OCI-LY7 (cell line): ENCODE measurements at regions not wholly inside any gene's neighbourhood (a gene's known extent, or its start where the extent isn't known, plus 50 kb on each side); places are given as distances from the start of the nearest gene placed in this dataset.

Source experiments
- EZH2phosphoT487 ChIP-seq: fragments of 200-600 bp; sonication (generic); IDR thresholded peaks from 2 replicates; pipeline ENCODE4 v1.6.1; 2018; ENCODE audit warnings: low read depth, borderline replicate concordance, mild to moderate bottlenecking, mixed run types, antibody characterized with exemption, low read length, moderate library complexity, mixed read lengths
- TF ChIP-seq, protein P1 (sequence below): fragments of 200-600 bp; sonication (generic); conservative IDR thresholded peaks from 2 replicates; pipeline ENCODE4 v1.5.1; 2014; ENCODE audit warnings: mild to moderate bottlenecking, antibody characterized with exemption, low read length, moderate library complexity, mixed read lengths

DNA sequence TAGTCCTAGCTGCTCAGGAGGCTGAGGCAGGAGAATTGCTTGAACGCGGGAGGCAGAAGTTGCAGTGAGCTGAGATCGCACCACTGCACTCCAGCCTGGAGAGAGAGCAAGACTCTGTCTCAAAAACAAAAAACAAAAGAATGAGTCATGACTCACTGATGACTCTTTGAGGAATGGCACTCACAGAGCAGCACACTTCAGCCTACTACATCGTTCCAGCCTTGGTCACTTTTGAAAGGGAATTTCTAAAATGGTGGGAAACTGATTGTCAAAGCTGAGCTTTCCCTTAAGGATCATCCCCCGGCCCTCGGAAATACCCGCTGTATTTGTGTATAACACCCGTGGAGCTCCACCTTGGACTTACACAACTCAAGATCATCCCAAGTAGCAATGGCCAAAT, 217.3 kb upstream of the HS6ST1 start:
- TF ChIP-seq, protein P1, sequence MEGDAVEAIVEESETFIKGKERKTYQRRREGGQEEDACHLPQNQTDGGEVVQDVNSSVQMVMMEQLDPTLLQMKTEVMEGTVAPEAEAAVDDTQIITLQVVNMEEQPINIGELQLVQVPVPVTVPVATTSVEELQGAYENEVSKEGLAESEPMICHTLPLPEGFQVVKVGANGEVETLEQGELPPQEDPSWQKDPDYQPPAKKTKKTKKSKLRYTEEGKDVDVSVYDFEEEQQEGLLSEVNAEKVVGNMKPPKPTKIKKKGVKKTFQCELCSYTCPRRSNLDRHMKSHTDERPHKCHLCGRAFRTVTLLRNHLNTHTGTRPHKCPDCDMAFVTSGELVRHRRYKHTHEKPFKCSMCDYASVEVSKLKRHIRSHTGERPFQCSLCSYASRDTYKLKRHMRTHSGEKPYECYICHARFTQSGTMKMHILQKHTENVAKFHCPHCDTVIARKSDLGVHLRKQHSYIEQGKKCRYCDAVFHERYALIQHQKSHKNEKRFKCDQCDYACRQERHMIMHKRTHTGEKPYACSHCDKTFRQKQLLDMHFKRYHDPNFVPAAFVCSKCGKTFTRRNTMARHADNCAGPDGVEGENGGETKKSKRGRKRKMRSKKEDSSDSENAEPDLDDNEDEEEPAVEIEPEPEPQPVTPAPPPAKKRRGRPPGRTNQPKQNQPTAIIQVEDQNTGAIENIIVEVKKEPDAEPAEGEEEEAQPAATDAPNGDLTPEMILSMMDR, result no peak
- TF ChIP-seq EZH2phosphoT487, result no peak
